HEK293 (cell line): ENCODE measurements at regions not wholly inside any gene's neighbourhood (a gene's known extent, or its start where the extent isn't known, plus 50 kb on each side); places are given as distances from the start of the nearest gene placed in this dataset.

Experiments used
- TRIM28 ChIP-seq: IDR thresholded peaks from 2 replicates; pipeline ENCODE4 v1.6.1; 2011; ENCODE audit warnings: low read length, control low read depth, borderline replicate concordance
- ZBTB8A ChIP-seq: fragments of 450-650 bp; formaldehyde crosslinking; IDR thresholded peaks from 2 replicates; pipeline ENCODE4 v1.5.1; 2016; ENCODE audit warnings: missing biosample characterization, missing genetic modification characterization
- ZEB2 ChIP-seq: fragments of 450-650 bp; formaldehyde crosslinking; IDR thresholded peaks from 2 replicates; pipeline ENCODE4 v1.5.1; 2016; ENCODE audit warnings: missing biosample characterization, missing genetic modification characterization
- ZNF311 ChIP-seq: fragments of 450-650 bp; formaldehyde crosslinking; IDR thresholded peaks from 2 replicates; pipeline ENCODE4 v1.5.1; 2017; ENCODE audit warnings: missing biosample characterization, missing genetic modification characterization, borderline replicate concordance
- ZNF600 ChIP-seq: fragments of 450-650 bp; formaldehyde crosslinking; IDR thresholded peaks from 2 replicates; pipeline ENCODE4 v1.5.1; 2016; ENCODE audit warnings: missing biosample characterization, missing genetic modification characterization
- ZNF629 ChIP-seq: fragments of 450-650 bp; formaldehyde crosslinking; IDR thresholded peaks from 2 replicates; pipeline ENCODE4 v1.5.1; 2017; ENCODE audit warnings: missing biosample characterization, missing genetic modification characterization
- ZNF660 ChIP-seq: fragments of 450-650 bp; IDR thresholded peaks from 2 replicates; pipeline ENCODE4 v1.5.1; 2018; ENCODE audit warnings: missing biosample characterization, mild to moderate bottlenecking, missing genetic modification characterization
- ZSCAN16 ChIP-seq: fragments of 450-650 bp; formaldehyde crosslinking; IDR thresholded peaks from 2 replicates; pipeline ENCODE4 v1.5.1; 2016; ENCODE audit warnings: missing biosample characterization, missing genetic modification characterization
- TF ChIP-seq, protein P1 (sequence below): fragments of 450-650 bp; formaldehyde crosslinking; IDR thresholded peaks from 2 replicates; pipeline ENCODE4 v1.5.1; 2016; ENCODE audit warnings: missing biosample characterization, missing genetic modification characterization
- TF ChIP-seq, protein P2 (sequence below): fragments of 450-650 bp; formaldehyde crosslinking; IDR thresholded peaks from 2 replicates; pipeline ENCODE4; 2016; ENCODE audit warnings: missing biosample characterization, missing genetic modification characterization
- TF ChIP-seq, protein P3 (sequence below): IDR thresholded peaks from 2 replicates; pipeline ENCODE4 v1.6.1; 2011; ENCODE audit warnings: mild to moderate bottlenecking, low read depth, low read length, borderline replicate concordance
- TF ChIP-seq, protein P4 (sequence below): fragments of 450-650 bp; formaldehyde crosslinking; optimal IDR thresholded peaks from 2 replicates; pipeline ENCODE3; 2016; ENCODE audit warnings: missing biosample characterization, mild to moderate bottlenecking, missing genetic modification characterization
- TF ChIP-seq, protein P5 (sequence below): fragments of 450-650 bp; formaldehyde crosslinking; IDR thresholded peaks from 2 replicates; pipeline ENCODE4 v1.5.1; 2016; ENCODE audit warnings: missing biosample characterization, missing genetic modification characterization
- TF ChIP-seq, protein P6 (sequence below): fragments of 450-650 bp; formaldehyde crosslinking; IDR thresholded peaks from 2 replicates; pipeline ENCODE4 v1.5.1; 2016; ENCODE audit warnings: missing biosample characterization, missing genetic modification characterization

DNA sequence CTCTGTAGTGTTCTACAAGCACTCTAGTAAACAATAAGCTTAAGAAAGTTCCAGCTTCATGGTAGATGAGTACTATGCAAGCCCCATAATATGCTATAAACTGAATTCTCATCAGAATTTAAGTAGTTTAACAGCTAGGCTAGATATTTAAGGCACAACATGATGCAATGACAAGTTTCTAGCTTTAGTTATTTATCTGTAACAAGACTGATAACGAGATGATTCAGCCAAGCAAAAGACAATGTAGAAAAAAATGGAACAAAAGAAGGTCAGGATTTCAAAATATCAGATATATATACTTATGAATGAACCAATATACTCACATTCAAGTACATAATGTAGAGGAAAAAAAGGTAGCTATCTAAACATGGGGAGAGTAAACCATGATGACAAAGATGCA, 61.0 kb upstream of the RERGL start:
- TF ChIP-seq, protein P1, sequence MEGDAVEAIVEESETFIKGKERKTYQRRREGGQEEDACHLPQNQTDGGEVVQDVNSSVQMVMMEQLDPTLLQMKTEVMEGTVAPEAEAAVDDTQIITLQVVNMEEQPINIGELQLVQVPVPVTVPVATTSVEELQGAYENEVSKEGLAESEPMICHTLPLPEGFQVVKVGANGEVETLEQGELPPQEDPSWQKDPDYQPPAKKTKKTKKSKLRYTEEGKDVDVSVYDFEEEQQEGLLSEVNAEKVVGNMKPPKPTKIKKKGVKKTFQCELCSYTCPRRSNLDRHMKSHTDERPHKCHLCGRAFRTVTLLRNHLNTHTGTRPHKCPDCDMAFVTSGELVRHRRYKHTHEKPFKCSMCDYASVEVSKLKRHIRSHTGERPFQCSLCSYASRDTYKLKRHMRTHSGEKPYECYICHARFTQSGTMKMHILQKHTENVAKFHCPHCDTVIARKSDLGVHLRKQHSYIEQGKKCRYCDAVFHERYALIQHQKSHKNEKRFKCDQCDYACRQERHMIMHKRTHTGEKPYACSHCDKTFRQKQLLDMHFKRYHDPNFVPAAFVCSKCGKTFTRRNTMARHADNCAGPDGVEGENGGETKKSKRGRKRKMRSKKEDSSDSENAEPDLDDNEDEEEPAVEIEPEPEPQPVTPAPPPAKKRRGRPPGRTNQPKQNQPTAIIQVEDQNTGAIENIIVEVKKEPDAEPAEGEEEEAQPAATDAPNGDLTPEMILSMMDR = no peak
- TF ChIP-seq, protein P2, sequence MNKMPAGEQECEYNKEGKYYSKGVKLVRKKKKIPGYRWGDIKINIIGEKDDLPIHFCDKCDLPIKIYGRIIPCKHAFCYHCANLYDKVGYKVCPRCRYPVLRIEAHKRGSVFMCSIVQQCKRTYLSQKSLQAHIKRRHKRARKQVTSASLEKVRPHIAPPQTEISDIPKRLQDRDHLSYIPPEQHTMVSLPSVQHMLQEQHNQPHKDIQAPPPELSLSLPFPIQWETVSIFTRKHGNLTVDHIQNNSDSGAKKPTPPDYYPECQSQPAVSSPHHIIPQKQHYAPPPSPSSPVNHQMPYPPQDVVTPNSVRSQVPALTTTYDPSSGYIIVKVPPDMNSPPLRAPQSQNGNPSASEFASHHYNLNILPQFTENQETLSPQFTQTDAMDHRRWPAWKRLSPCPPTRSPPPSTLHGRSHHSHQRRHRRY = no peak
- TF ChIP-seq ZNF311 (tag by site-specific recombination) (no peak), ZEB2 (no peak), ZNF660 (no peak), ZNF600 (tag by site-specific recombination) (no peak), ZSCAN16 (tag by site-specific recombination) (no peak), ZBTB8A (tag by site-specific recombination) (no peak), TRIM28 (no peak), ZNF629 (tag by site-specific recombination) (no peak)
- TF ChIP-seq, protein P3, sequence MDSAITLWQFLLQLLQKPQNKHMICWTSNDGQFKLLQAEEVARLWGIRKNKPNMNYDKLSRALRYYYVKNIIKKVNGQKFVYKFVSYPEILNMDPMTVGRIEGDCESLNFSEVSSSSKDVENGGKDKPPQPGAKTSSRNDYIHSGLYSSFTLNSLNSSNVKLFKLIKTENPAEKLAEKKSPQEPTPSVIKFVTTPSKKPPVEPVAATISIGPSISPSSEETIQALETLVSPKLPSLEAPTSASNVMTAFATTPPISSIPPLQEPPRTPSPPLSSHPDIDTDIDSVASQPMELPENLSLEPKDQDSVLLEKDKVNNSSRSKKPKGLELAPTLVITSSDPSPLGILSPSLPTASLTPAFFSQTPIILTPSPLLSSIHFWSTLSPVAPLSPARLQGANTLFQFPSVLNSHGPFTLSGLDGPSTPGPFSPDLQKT = no peak
- TF ChIP-seq, protein P4, sequence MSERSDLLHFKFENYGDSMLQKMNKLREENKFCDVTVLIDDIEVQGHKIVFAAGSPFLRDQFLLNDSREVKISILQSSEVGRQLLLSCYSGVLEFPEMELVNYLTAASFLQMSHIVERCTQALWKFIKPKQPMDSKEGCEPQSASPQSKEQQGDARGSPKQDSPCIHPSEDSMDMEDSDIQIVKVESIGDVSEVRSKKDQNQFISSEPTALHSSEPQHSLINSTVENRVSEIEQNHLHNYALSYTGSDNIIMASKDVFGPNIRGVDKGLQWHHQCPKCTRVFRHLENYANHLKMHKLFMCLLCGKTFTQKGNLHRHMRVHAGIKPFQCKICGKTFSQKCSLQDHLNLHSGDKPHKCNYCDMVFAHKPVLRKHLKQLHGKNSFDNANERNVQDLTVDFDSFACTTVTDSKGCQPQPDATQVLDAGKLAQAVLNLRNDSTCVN = no peak
- TF ChIP-seq, protein P5, sequence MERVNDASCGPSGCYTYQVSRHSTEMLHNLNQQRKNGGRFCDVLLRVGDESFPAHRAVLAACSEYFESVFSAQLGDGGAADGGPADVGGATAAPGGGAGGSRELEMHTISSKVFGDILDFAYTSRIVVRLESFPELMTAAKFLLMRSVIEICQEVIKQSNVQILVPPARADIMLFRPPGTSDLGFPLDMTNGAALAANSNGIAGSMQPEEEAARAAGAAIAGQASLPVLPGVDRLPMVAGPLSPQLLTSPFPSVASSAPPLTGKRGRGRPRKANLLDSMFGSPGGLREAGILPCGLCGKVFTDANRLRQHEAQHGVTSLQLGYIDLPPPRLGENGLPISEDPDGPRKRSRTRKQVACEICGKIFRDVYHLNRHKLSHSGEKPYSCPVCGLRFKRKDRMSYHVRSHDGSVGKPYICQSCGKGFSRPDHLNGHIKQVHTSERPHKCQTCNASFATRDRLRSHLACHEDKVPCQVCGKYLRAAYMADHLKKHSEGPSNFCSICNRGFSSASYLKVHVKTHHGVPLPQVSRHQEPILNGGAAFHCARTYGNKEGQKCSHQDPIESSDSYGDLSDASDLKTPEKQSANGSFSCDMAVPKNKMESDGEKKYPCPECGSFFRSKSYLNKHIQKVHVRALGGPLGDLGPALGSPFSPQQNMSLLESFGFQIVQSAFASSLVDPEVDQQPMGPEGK (tag by site-specific recombination) = no peak
- TF ChIP-seq, protein P6, sequence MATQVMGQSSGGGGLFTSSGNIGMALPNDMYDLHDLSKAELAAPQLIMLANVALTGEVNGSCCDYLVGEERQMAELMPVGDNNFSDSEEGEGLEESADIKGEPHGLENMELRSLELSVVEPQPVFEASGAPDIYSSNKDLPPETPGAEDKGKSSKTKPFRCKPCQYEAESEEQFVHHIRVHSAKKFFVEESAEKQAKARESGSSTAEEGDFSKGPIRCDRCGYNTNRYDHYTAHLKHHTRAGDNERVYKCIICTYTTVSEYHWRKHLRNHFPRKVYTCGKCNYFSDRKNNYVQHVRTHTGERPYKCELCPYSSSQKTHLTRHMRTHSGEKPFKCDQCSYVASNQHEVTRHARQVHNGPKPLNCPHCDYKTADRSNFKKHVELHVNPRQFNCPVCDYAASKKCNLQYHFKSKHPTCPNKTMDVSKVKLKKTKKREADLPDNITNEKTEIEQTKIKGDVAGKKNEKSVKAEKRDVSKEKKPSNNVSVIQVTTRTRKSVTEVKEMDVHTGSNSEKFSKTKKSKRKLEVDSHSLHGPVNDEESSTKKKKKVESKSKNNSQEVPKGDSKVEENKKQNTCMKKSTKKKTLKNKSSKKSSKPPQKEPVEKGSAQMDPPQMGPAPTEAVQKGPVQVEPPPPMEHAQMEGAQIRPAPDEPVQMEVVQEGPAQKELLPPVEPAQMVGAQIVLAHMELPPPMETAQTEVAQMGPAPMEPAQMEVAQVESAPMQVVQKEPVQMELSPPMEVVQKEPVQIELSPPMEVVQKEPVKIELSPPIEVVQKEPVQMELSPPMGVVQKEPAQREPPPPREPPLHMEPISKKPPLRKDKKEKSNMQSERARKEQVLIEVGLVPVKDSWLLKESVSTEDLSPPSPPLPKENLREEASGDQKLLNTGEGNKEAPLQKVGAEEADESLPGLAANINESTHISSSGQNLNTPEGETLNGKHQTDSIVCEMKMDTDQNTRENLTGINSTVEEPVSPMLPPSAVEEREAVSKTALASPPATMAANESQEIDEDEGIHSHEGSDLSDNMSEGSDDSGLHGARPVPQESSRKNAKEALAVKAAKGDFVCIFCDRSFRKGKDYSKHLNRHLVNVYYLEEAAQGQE (tag by site-specific recombination) = no peak
